HG03520 (cell line): ENCODE measurements at regions not wholly inside any gene's neighbourhood (a gene's known extent, or its start where the extent isn't known, plus 50 kb on each side); places are given as distances from the start of the nearest gene placed in this dataset.

Experiments used
- ATAC-seq: cut with Tn5 transposase; IDR thresholded peaks from one replicate; pipeline ENCODE4 v1.9.1; 2021; ENCODE audit warnings: mild to moderate bottlenecking, moderate library complexity; ENCODE audit not compliant: unreplicated experiment

GRCh38 chr2:121004950-121005349 is 269.3 kb downstream of the GLI2 start:
- ATAC-seq, result no peak

DNA sequence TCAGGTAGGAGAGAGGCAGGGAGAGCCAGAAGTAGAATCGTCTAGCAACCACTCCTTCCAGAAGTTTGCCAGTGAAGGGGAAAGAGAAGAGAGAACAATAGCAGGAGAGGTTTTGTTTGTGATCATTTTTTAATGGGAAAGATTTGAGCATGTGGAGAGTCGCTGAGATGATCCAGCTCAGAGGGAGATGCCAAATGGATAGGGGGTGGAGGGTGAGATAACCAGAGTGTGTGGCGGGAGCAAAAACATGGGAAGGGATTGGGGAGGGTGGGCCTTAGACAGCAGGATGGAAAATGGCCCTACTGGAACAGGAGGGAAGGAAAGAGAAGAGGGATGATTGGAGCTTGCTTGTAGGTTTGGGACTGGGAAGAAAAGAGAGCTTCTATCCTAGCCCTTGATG is 269.8 kb downstream of the GLI2 start:
- no peak for ATAC-seq

- ATAC-seq, result no peak
These were observed 271.2 kb downstream of the GLI2 start for GRCh38 chr2:121006743-121007489.

GRCh38 chr2:121007490-121007853 is 271.8 kb downstream of the GLI2 start:
- ATAC-seq, result no peak

DNA sequence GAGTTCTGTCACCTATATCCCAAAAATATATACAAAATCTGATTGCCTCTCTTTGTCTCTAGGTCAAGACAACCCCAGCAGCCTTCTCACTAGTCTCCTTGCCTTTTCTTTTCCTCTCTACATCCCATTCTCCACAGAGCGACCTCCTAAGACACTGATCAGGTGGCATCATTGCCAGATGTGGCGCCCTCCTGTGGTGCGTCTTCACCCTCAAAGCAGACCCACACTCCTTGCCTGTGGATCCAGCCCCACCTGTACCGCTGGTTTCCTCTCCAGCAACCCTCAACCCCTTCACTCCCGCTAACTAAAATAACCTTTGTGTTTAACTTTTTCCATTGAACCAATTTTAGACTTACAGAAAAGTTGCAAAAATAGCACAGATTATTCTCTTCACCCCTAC is 273.3 kb downstream of the GLI2 start:
- no peak for ATAC-seq

DNA sequence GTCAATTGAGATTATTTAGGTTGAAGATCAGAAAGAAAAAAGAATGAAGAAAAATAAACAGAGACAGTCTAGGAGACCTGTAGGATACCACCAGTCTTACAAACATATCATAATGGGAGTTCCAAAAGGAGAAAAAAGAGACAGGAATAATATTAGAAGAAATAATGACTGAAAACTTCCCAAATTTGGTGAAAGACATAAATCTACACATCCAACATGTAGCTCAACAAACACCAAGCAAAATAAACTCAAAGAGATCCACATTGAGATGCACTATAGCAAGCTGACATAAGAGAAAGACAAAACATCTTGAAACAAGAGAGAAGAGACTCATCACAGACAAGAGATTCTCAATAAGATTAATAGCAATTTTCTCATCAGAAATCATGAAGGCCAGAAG is 274.0 kb downstream of the TFCP2L1 start:
- ATAC-seq, result no peak

DNA sequence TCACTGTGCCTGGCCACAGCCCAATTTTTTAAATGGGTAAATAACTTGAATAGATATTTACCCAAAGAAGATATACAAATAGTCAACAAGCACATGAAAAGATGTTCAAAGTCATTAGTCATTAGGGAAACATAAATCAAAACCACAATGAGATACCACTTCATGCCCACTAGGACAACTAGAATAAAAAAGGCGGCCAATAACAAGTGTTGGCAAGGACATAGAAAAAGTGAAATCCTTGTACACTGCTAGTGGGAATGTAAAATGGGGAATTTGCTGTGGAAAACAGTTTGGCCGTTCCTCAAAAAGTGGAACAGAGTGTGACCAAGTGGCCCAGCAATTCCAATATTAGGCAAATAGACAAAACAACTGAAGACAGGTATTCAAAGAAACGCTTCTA is 270.1 kb downstream of the TFCP2L1 start:
- ATAC-seq, result no peak

- no peak for ATAC-seq
These were observed 269.0 kb downstream of the TFCP2L1 start for GRCh38 chr2:121015971-121016485.

DNA sequence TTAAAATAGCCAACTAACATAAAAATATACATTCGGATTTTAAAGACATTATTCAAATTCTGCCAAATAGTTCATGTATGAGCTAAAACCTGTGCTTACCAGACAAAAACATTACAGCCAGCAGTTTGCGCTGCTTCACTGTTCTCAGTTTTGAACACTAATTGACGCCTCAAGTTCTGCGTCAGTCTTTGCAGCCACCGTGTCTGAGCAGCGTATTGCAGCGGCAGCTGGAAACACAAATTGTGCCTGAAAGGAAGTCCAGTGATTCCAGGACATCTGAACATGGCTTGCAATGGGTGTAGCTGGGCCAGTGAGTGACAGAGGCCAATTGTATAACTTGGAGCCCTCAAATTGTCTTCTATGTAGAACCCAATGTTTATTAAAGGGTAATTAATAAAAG is 267.6 kb downstream of the TFCP2L1 start:
- ATAC-seq, result no peak

- ATAC-seq, result no peak
These were observed 266.6 kb downstream of the TFCP2L1 start for GRCh38 chr2:121018136-121019061.

DNA sequence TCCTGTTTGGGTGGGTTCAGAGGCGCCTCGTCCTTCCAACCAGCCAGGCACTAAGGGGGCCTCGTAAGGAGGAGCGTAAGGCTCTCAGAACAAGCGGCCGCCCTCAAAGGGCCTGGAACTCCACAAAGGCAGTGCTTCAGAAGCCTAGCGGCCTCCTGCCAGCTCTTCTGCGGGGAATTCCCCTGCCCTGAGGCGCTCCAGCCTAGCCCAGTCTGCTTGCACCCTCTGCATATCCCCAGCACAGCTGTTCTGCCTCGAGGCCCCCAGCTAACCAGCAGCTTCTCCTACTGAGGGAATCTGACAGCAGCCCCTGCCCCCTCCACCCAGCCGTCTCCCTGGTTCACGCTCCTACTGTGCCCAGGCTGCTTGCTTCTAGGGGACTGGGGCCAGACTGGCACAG is 265.9 kb downstream of the TFCP2L1 start:
- ATAC-seq, result no peak

DNA sequence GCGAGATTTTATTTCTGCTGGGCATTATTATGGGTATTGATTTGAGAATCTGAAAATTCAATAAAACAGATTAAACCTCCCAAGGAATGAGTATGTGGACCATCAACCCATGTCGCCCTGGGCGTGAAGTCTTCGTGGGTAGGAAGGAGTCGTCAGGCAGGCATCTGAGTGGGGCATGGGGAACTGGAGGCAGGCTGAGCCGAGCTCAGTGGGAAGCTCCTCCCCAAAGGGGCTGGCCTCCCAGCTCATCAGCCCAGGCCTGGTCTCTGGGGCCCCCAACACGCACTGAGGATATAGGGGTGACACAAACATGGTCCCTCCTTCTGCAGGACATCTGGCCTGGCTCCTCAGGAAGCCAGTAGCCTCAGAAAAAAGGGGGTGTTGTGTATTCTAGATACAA is 265.2 kb downstream of the TFCP2L1 start:
- no peak for ATAC-seq

GRCh38 chr2:121021685-121022084 is 263.3 kb downstream of the TFCP2L1 start:
- no peak for ATAC-seq

- no peak for ATAC-seq
These were observed 256.4 kb downstream of the TFCP2L1 start for GRCh38 chr2:121028577-121028976.

DNA sequence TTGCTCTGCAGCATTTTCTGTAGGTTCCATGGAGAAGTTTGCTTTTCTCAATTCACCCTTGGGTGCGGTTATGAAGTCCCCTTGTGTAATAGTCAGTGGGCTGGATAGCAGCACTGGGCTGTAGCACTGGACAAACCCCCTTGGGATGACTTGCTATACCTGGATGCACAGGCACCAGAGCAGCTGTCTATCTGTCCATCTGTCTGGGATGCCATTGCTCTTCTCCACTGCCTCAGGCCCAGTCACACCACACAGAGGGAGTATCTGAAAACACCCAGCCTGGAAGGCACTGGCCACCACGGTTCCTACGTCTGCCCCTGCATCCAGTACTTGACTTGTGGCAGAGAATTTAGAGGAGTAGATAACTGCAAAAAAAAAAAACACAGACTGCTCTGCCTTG is 254.5 kb downstream of the TFCP2L1 start:
- no peak for ATAC-seq

DNA sequence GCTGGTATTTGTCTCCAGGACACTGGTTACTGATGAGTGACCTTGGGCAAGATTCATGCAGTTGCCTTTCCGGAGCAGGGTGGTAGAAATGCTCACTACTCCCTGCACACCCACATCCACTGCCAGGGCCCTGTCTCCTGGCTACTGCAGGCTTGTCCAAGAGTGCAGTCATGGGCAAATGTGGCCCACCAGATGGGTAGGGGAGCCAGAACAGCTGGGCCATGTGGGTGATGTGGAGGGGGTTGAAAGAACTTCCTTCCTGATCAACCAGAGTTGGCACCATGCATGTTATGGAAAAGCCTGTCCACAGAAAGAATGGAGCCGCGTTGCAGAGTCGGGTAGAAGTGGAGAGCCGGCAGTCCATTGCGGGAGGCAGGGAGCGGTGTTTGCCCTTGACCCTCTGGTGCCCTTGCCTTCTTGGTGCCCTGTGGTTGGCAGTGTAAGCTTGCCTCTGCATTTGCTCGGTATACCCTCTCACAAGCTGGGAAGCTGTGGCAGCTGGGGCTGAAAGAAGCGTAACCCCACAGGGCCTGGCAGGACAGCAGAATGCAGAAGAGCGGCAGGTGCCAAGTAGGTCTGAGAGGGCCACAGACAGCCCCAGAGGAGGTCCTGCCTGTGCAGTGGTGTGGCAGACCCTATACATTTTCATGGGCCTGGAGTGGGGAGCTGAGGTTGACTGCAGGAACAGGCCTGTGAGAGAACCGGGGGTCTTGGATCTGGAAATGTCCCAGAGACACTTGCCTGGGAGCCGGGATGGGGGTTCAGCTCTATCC is 253.2 kb downstream of the TFCP2L1 start:
- no peak for ATAC-seq

DNA sequence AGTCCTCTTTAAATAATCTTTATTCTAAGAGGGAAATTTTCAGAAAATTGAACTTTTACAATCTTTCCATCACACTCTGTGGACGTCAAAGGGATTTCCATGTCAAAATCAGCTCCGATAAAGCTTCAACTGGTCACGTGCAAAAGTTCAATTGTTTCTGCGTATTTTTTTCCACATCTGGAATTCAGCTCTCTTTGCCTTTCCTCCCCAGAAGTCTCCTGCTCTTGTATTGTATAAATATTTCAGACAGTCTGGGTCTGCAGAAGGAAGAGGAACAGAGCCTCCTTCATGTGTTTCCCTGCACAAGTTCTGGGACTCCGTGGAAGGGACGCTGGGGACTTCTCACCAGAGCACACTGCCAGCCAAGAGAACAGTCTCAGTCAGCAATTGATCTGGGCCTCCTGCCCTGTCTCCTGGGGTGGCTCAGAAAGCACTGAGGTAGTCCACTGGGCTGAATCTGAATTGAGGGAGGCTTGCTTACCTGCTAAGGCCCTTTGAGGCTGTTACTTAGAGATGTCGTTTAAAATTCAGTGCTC is 251.5 kb downstream of the TFCP2L1 start:
- ATAC-seq, result no peak

DNA sequence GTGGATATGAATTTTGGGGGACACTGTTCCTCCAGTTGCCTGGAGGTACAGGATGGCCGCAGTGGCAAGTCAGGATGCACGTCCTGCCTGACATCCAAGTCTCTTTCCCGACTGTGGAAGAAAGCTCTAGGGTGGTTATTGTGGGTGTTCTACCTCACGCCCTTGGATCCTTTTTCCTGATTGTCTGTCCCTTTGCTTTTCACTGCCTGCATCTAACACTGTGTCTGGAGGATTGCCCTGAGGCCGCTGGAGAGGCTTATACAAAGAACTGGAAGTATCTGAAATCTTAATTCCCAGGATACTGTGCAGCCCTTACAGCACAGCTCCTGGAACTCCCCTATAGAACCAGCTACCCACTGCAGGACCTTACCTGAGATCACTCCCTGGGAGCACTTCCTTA is 250.5 kb downstream of the TFCP2L1 start:
- ATAC-seq, result no peak

DNA sequence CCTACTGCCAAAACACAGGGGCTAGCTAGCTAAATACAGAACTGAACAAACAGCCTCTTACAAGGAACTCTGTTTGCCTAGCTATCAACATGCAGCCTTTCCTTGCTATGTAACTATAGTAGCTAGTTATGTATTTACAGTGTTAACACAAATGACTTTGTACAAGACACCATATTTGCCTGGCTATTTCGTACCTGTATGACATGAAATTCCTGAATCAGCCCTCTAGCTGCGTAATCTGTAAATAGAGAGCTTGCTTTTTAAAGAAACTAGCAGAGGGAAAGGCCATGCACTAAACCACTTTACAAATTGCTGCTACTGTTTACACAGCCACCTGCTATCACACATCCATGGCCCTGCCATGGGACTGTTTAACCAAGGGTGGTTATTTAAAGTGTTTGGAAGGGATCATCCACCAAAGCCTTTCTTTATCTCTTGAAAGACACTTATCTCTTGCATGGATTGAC is 248.7 kb downstream of the TFCP2L1 start:
- no peak for ATAC-seq

- no peak for ATAC-seq
These were observed 247.5 kb downstream of the TFCP2L1 start for GRCh38 chr2:121037480-121037879.

DNA sequence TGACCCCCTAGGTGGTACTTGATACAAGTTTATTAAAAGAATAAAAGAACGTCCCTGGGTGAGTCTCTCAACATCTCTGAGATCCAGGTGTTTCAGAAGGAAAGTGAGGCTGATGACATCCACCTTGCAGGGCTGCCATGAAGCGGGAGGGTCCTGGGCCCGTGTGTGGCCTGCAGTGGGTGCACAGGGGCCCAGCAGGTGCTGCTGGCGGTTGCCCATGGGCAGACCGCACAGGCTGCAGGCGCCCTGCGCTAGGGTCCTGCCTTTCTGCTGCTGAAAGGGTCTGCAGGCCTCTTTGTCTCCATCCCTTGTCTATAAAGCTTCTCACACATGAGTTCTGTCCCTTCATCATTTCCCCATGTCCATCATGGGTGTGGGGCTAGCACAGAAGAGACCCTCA is 247.0 kb downstream of the TFCP2L1 start:
- ATAC-seq, result no peak
